Left lung (tissue), 4 donors: ENCODE measurements at regions not wholly inside any gene's neighbourhood (a gene's known extent, or its start where the extent isn't known, plus 50 kb on each side); places are given as distances from the start of the nearest gene placed in this dataset.
"Not testable (repeated sequence)": the region's sequence is repeated elsewhere in the genome, so short reads cannot be mapped to it uniquely, and the experiment has no call there.

Source experiments
- ATAC-seq: fragments of 200-7000 bp; cut with Tn5 transposase; one replicate; pipeline ENCODE4 v1.9.1; 2020; ENCODE audit warnings: moderate library complexity
- DNase-seq, 4 donors: peaks; one replicate each; pipeline ENCODE4 v3.0.0-alpha.2; 2013 to 2020
- H3K27ac ChIP-seq, 2 donors: fragments of 200-600 bp; sonication (generic) in 1 of 2; one replicate each; pipeline versions ENCODE4 v1.5.0 to v1.8.0; 2020 to 2021
- H3K27me3 ChIP-seq, 2 donors: fragments of 200-600 bp; sonication (generic) in 1 of 2; one replicate each; pipeline versions ENCODE4 v1.5.0 to v1.8.0; 2020 to 2021
- H3K36me3 ChIP-seq, 2 donors: fragments of 200-600 bp; sonication (generic) in 1 of 2; one replicate each; pipeline versions ENCODE4 v1.5.0 to v1.8.0; 2020 to 2021
- H3K4me1 ChIP-seq, 2 donors: fragments of 200-600 bp; one replicate each; pipeline ENCODE4 v1.8.0; 2021
- H3K4me3 ChIP-seq, 2 donors: fragments of 200-600 bp; sonication (generic) in 1 of 2; one replicate each; pipeline versions ENCODE4 v1.5.0 to v1.8.0; 2020 to 2021; ENCODE audit warnings: mild to moderate bottlenecking in 1 of 2
- H3K9me3 ChIP-seq, 2 donors: fragments of 200-600 bp; sonication (generic) in 1 of 2; one replicate each; pipeline versions ENCODE4 v1.5.0 to v1.8.0; 2020 to 2021
- CTCF ChIP-seq, 2 donors: fragments of 200-600 bp; sonication (generic) in 1 of 2; IDR thresholded peaks; one replicate each; pipeline versions ENCODE4 v1.5.0 to v1.8.0; 2021; ENCODE audit warnings: antibody characterized with exemption in 2 of 2
- intact Hi-C, 2 donors: fragments of 100-400 bp; cut with DNase I; formaldehyde crosslinking; loops; one replicate each; pipeline versions ENCODE4 v1.11.2 to v1.14.2; 2022
- donor health status: DM: no; HTN: yes; CAD: no.
- donor health status: DM: no; HTN: no; CAD: no.

GRCh38 chr12:86414201-86414600 is 158.0 kb upstream of the MGAT4C start:
- Histone ChIP-seq H3K4me3 (no peak overlapping the region), H3K27ac (no peak overlapping the region), H3K27me3 (no peaks in the 10 kb centered on the region), H3K36me3 (no peaks in the 10 kb centered on the region), H3K9me3 (peaks cover 0 to 31% of the 10 kb centered on the region in 2 donors), H3K4me1 (no peaks in the 10 kb centered on the region)
- intact Hi-C loops = no loop called here
- no peak for DNase-seq
- ATAC-seq = no peak
- no peak for TF ChIP-seq CTCF (IDR thresholded peaks at IDR 0.05)

GRCh38 chr12:86411710-86412109 is 155.5 kb upstream of the MGAT4C start:
- intact Hi-C loops = no loop called here
- no peaks in the 10 kb centered on the region for H3K36me3 ChIP-seq
- H3K4me1 ChIP-seq = no peaks in the 10 kb centered on the region
- H3K27me3 ChIP-seq = no peaks in the 10 kb centered on the region
- H3K9me3 ChIP-seq = peaks cover 0 to 35% of the 10 kb centered on the region in 2 donors
- no peak overlapping the region for H3K27ac ChIP-seq
- no peak overlapping the region for H3K4me3 ChIP-seq
- TF ChIP-seq CTCF (IDR thresholded peaks at IDR 0.05) = no peak
- ATAC-seq = no peak
- DNase-seq = no peak

GRCh38 chr12:86407620-86408208 is 151.5 kb upstream of the MGAT4C start:
- Histone ChIP-seq H3K4me1 (no peaks in the 10 kb centered on the region), H3K9me3 (peaks cover 0 to 35% of the 10 kb centered on the region in 2 donors), H3K4me3 (no peak overlapping the region), H3K27me3 (no peaks in the 10 kb centered on the region), H3K36me3 (no peaks in the 10 kb centered on the region), H3K27ac (no peak overlapping the region)
- DNase-seq (no peak), ATAC-seq (no peak)
- intact Hi-C loops = no loop called here
- no peak for TF ChIP-seq CTCF (IDR thresholded peaks at IDR 0.05)

- intact Hi-C loops = no loop called here
- no peaks in the 10 kb centered on the region for H3K4me1 ChIP-seq
- H3K27me3 ChIP-seq = no peaks in the 10 kb centered on the region
- no peak for TF ChIP-seq CTCF (IDR thresholded peaks at IDR 0.05)
- H3K36me3 ChIP-seq = no peaks in the 10 kb centered on the region
- ATAC-seq (no peak), DNase-seq (no peak)
- no peak overlapping the region for H3K27ac ChIP-seq
- peaks cover 0 to 7% of the 10 kb centered on the region in 2 donors for H3K9me3 ChIP-seq
- no peak overlapping the region for H3K4me3 ChIP-seq
Measured at GRCh38 chr12:86389949-86390348, 133.8 kb upstream of the MGAT4C start.

- peaks cover 0 to 13% of the 10 kb centered on the region in 2 donors for H3K9me3 ChIP-seq
- no peak for TF ChIP-seq CTCF (IDR thresholded peaks at IDR 0.05)
- ATAC-seq (no peak), DNase-seq (no peak)
- no peaks in the 10 kb centered on the region for H3K27me3 ChIP-seq
- H3K4me3 ChIP-seq = no peak overlapping the region
- intact Hi-C loops = no loop called here
- no peaks in the 10 kb centered on the region for H3K36me3 ChIP-seq
- no peak overlapping the region for H3K27ac ChIP-seq
- no peaks in the 10 kb centered on the region for H3K4me1 ChIP-seq
Measured at GRCh38 chr12:86387591-86388145, 131.5 kb upstream of the MGAT4C start.

- intact Hi-C loops, H3K4me1 ChIP-seq, H3K27ac ChIP-seq, H3K4me3 ChIP-seq, DNase-seq, H3K27me3 ChIP-seq, H3K36me3 ChIP-seq, ATAC-seq: not testable (repeated sequence)
- H3K9me3 ChIP-seq = peaks cover 0 to 10% of the 10 kb centered on the region in 2 donors
Measured at GRCh38 chr12:86383759-86384158, 127.6 kb upstream of the MGAT4C start.
